ENCODE measurements at regions not wholly inside any gene's neighbourhood (a gene's known extent, or its start where the extent isn't known, plus 50 kb on each side); places are given as distances from the start of the nearest gene placed in this dataset.

GRCh38 chr2:143905587-143905986 lies 614.3 kb downstream of the ZEB2 start:
- TF ChIP-seq, protein P1, sequence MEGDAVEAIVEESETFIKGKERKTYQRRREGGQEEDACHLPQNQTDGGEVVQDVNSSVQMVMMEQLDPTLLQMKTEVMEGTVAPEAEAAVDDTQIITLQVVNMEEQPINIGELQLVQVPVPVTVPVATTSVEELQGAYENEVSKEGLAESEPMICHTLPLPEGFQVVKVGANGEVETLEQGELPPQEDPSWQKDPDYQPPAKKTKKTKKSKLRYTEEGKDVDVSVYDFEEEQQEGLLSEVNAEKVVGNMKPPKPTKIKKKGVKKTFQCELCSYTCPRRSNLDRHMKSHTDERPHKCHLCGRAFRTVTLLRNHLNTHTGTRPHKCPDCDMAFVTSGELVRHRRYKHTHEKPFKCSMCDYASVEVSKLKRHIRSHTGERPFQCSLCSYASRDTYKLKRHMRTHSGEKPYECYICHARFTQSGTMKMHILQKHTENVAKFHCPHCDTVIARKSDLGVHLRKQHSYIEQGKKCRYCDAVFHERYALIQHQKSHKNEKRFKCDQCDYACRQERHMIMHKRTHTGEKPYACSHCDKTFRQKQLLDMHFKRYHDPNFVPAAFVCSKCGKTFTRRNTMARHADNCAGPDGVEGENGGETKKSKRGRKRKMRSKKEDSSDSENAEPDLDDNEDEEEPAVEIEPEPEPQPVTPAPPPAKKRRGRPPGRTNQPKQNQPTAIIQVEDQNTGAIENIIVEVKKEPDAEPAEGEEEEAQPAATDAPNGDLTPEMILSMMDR (IDR thresholded peaks at IDR 0.05), result no peak
- no peak for TF ChIP-seq EZH2 (IDR thresholded peaks at IDR 0.05)
- no peak for TF ChIP-seq EZH2phosphoT487 (IDR thresholded peaks at IDR 0.05)

Data from neural progenitor cell (in vitro differentiated cells).